Chondrocyte (in vitro differentiated cells): ENCODE measurements at regions not wholly inside any gene's neighbourhood (a gene's known extent, or its start where the extent isn't known, plus 50 kb on each side); places are given as distances from the start of the nearest gene placed in this dataset.

ENCODE experiments used
- DNase-seq: peaks from one replicate; pipeline ENCODE4 v3.0.0; 2021; ENCODE audit warnings: mixed read lengths, low spot score
- H3K27ac Mint-ChIP-seq: one replicate; pipeline ENCODE4 v1.8.0; 2021; ENCODE audit warnings: mild to moderate bottlenecking, moderate library complexity, mixed read lengths; ENCODE audit not compliant: unreplicated experiment
- H3K27me3 Mint-ChIP-seq: 2 replicates; pipeline ENCODE4 v1.8.0; 2021; ENCODE audit warnings: low read depth, mixed read lengths
- H3K36me3 Mint-ChIP-seq: 2 replicates; pipeline ENCODE4 v1.8.0; 2021; ENCODE audit warnings: low read depth, mixed read lengths
- H3K4me1 Mint-ChIP-seq: 2 replicates; pipeline ENCODE4 v1.8.0; 2021; ENCODE audit warnings: low read depth, mild to moderate bottlenecking, mixed read lengths
- H3K4me3 Mint-ChIP-seq: one replicate; pipeline ENCODE4 v1.8.0; 2021; ENCODE audit warnings: mild to moderate bottlenecking, moderate library complexity, mixed read lengths; ENCODE audit not compliant: unreplicated experiment
- H3K9me3 Mint-ChIP-seq: 2 replicates; pipeline ENCODE4 v1.8.0; 2021; ENCODE audit warnings: low read depth, mixed read lengths
- CTCF ChIP-seq: fragments of 200-600 bp; sonication (generic); IDR thresholded peaks from 2 replicates; pipeline ENCODE4 v1.5.0; 2021; ENCODE audit warnings: antibody characterized with exemption, mild to moderate bottlenecking, moderate library complexity

GRCh38 chr3:137083332-137083731, 125.5 kb downstream of the IL20RB start:
- Mint-ChIP-seq H3K27me3 (peaks cover 42% of the 10 kb centered on the region), H3K36me3 (no peaks in the 10 kb centered on the region), H3K9me3 (no peaks in the 10 kb centered on the region), H3K4me1 (no peaks in the 10 kb centered on the region), H3K4me3 (no peak overlapping the region), H3K27ac (no peak overlapping the region)
- no peak for TF ChIP-seq CTCF
- DNase-seq, result no peak

- Mint-ChIP-seq H3K9me3 (no peaks in the 10 kb centered on the region), H3K4me3 (no peak overlapping the region), H3K4me1 (no peaks in the 10 kb centered on the region), H3K27me3 (peaks cover 50% of the 10 kb centered on the region), H3K27ac (no peak overlapping the region), H3K36me3 (no peaks in the 10 kb centered on the region)
- no peak for TF ChIP-seq CTCF
- no peak for DNase-seq
Observed at GRCh38 chr3:137084586-137084985, 126.8 kb downstream of the IL20RB start.

GRCh38 chr3:137097386-137097785, 139.6 kb downstream of the IL20RB start:
- H3K4me3 Mint-ChIP-seq, result no peak overlapping the region

GRCh38 chr3:137097852-137098251, 140.1 kb downstream of the IL20RB start:
- DNase-seq, result no peak
- no peaks in the 10 kb centered on the region for H3K9me3 Mint-ChIP-seq
- H3K36me3 Mint-ChIP-seq, result no peaks in the 10 kb centered on the region
- peaks cover 32% of the 10 kb centered on the region for H3K27me3 Mint-ChIP-seq
- no peak overlapping the region for H3K27ac Mint-ChIP-seq
- TF ChIP-seq CTCF, result no peak
- H3K4me1 Mint-ChIP-seq, result no peaks in the 10 kb centered on the region
- no peak overlapping the region for H3K4me3 Mint-ChIP-seq

More at GRCh38 chr3:137097386-137097785, 139.6 kb downstream of the IL20RB start:
- H3K36me3 Mint-ChIP-seq, result no peaks in the 10 kb centered on the region
- TF ChIP-seq CTCF, result no peak
- H3K27ac Mint-ChIP-seq, result no peak overlapping the region
- H3K4me1 Mint-ChIP-seq, result no peaks in the 10 kb centered on the region
- DNase-seq, result no peak
- peaks cover 33% of the 10 kb centered on the region for H3K27me3 Mint-ChIP-seq
- no peaks in the 10 kb centered on the region for H3K9me3 Mint-ChIP-seq

GRCh38 chr3:137099364-137100219, 141.8 kb downstream of the IL20RB start:
- TF ChIP-seq CTCF, result no peak
- H3K27ac Mint-ChIP-seq, result no peak overlapping the region
- H3K36me3 Mint-ChIP-seq, result no peaks in the 10 kb centered on the region
- no peaks in the 10 kb centered on the region for H3K4me1 Mint-ChIP-seq
- DNase-seq, result no peak
- peaks cover 30% of the 10 kb centered on the region for H3K27me3 Mint-ChIP-seq
- no peak overlapping the region for H3K4me3 Mint-ChIP-seq
- no peaks in the 10 kb centered on the region for H3K9me3 Mint-ChIP-seq
